ENCODE measurements at regions not wholly inside any gene's neighbourhood (a gene's known extent, or its start where the extent isn't known, plus 50 kb on each side); places are given as distances from the start of the nearest gene placed in this dataset.
A peak's percentile ranks its signal among the peaks of the same experiment; 100 is the strongest.

DNA sequence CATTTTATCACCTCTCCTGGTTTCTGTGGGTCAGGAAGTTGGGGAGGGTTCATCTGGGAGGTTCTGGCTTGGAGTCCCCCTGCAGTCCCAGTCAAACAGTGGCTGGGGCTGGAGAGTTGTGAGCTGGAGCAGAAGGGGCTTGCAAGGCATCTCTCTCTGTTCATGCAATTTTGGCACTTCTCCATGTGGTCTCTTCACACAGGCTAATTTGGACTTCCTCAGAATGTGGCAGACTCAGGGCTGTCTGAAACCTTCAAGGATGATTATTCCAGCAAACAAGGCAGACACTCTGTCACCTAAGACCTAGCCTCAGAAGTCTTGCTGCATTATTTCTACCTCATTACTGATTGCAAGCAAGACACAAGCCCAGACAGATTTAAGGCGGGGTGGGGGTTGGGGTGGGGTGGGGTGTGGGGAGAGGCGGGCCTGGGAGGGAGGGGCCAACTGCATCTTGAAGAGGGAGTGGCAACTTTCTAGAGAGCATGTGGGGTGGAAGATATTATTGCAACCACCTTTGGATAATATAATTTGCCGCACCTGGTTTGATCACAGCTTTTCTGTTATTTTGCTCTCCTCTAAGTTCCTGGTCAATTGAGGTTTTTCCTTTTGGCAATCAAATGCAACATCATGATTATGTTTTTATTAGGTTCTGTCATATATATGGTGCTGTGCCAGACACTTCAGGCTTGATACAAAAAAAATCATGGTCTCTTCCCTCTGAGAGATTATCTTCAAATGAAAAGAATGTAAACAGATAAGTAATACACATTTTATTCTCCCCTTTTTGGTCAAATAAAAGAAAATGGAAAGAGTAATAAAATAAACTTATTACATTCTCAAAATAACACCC, 799.5 kb downstream of the RPA4 start:
- intact Hi-C loops (cut with micrococcal nuclease) = no loop called here

DNA sequence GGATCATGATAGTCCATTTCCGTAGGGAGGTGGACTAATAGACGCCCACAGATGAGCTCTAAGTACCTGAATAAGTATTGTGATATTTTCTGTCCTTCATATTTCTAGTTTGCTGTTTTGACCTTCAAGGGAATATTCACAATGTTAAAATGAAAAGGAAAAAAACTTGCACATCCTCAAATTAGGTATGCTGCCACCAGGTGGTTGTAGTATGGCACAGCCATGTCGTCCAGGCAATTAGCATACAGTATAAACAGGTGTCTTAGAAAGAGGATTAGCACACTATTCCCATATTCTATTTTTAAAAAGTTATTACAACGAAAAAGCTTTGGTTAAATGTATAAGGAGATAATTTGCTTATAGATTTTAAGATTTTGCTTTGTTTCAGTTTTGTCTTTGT, 802.0 kb downstream of the RPA4 start:
- peak in 1 of 2 experiments; percentile 31; a peak in 2 of 4 replicates for TF ChIP-seq RAD21 (CRISPR knock-in tag; conservative IDR thresholded peaks at IDR 0.05 in 1 of 2, IDR thresholded peaks at IDR 0.05 in 1 of 2)
- peak in 2 of 3 experiments; percentile 32 to 38; a peak in 3 of 6 replicates for TF ChIP-seq CTCF (IDR thresholded peaks at IDR 0.05 in 2 of 3, conservative IDR thresholded peaks at IDR 0.05 in 1 of 3; ENCODE audit: insufficient read depth in 2 of 3, low read depth in 1 of 3, low read length in 3 of 3)
- TF ChIP-seq NCOR1 (IDR thresholded peaks at IDR 0.05) = no peak
- Histone ChIP-seq H4K20me1 (replicated peaks; ENCODE audit: control insufficient read depth, insufficient read depth, low read length) (no peaks in the 10 kb centered on the region), H3K9me3 (replicated peaks; ENCODE audit: control insufficient read depth, insufficient read depth, low read depth, low read length) (no peaks in the 10 kb centered on the region), H3K4me1 (replicated peaks in 1 of 2; ENCODE audit: control insufficient read depth in 2 of 2, insufficient read depth in 2 of 2, low read length in 2 of 2) (no peaks in the 10 kb centered on the region), H3K9me1 (ENCODE audit: control insufficient read depth, insufficient read depth, low read length) (no peaks in the 10 kb centered on the region), H3K27ac (ENCODE audit: extremely low read depth, low read depth, low read length) (no peak overlapping the region), H3K36me3 (ENCODE audit: control insufficient read depth, insufficient read depth, low read length) (no peaks in the 10 kb centered on the region), H3K27me3 (ENCODE audit: control insufficient read depth in 2 of 2, insufficient read depth in 2 of 2, low read length in 2 of 2) (no peaks in the 10 kb centered on the region), H3K4me2 (ENCODE audit: insufficient read depth, low read length) (no peak overlapping the region), H3K4me3 (no peak overlapping the region), H2AFZ (ENCODE audit: low read depth, low read length) (no peak overlapping the region), H3K79me2 (ENCODE audit: control insufficient read depth, insufficient read depth, low read length) (no peaks in the 10 kb centered on the region), H3K9ac (ENCODE audit: insufficient read depth in 1 of 2, low read depth in 2 of 2, low read length in 2 of 2) (no peak overlapping the region)
- POLR2A ChIA-PET = no interaction called here
- intact Hi-C loops (cut with micrococcal nuclease) = no loop called here
- CTCF ChIA-PET (ENCODE audit: low intra/inter-chr PET ratio) = interaction anchor here (0.7 kb wide), 1 partner anchor 915 kb away, joined by 3 read pairs; no protein-coding TSS in a partner anchor
- FAIRE-seq (no peak), ATAC-seq (peak; percentile 61; the same call in 2 of the 3 replicates), DNase-seq (ENCODE audit: extremely low read depth in 1 of 4, low spot score in 3 of 4) (peak; percentile 6 to 17 (median 12))
- 2% methylated on average over 4 of the region's 4 CpGs for WGBS (ENCODE audit: insufficient coverage, low coverage, missing lambda C conversion rate)
- in situ Hi-C loops (cut with MboI) = no loop called here
- BruUV-seq (replicated peaks) = no TSS peak

More for the DNA sequence above, 799.5 kb downstream of the RPA4 start:
- Histone ChIP-seq H3K79me2 (ENCODE audit: control insufficient read depth, insufficient read depth, low read length) (no peaks in the 10 kb centered on the region), H3K9me1 (ENCODE audit: control insufficient read depth, insufficient read depth, low read length) (no peaks in the 10 kb centered on the region), H3K36me3 (ENCODE audit: control insufficient read depth, insufficient read depth, low read length) (no peaks in the 10 kb centered on the region), H3K9ac (ENCODE audit: insufficient read depth in 1 of 2, low read depth in 2 of 2, low read length in 2 of 2) (no peak overlapping the region), H2AFZ (ENCODE audit: low read depth, low read length) (no peak overlapping the region), H3K4me1 (replicated peaks in 1 of 2; ENCODE audit: control insufficient read depth in 2 of 2, insufficient read depth in 2 of 2, low read length in 2 of 2) (no peaks in the 10 kb centered on the region), H3K9me3 (replicated peaks; ENCODE audit: control insufficient read depth, insufficient read depth, low read depth, low read length) (no peaks in the 10 kb centered on the region), H3K27me3 (ENCODE audit: control insufficient read depth in 2 of 2, insufficient read depth in 2 of 2, low read length in 2 of 2) (no peaks in the 10 kb centered on the region), H3K4me3 (no peak overlapping the region), H3K4me2 (ENCODE audit: insufficient read depth, low read length) (no peak overlapping the region), H3K27ac (ENCODE audit: extremely low read depth, low read depth, low read length) (no peak overlapping the region), H4K20me1 (replicated peaks; ENCODE audit: control insufficient read depth, insufficient read depth, low read length) (no peaks in the 10 kb centered on the region)
- ChIA-PET POLR2A (no interaction called here), CTCF (ENCODE audit: low intra/inter-chr PET ratio) (no interaction called here)
- in situ Hi-C loops (cut with MboI) = no loop called here
- WGBS (ENCODE audit: insufficient coverage, low coverage, missing lambda C conversion rate) = no CpG with 5 or more reads among the region's 3 CpGs
- TF ChIP-seq ZBTB8A (IDR thresholded peaks at IDR 0.05; ENCODE audit: partially characterized antibody) (no peak), NEUROD1 (IDR thresholded peaks at IDR 0.05; ENCODE audit: borderline replicate concordance, low read depth, low read length, partially characterized antibody) (no peak), FOXK2 (conservative IDR thresholded peaks at IDR 0.05 in 1 of 2, IDR thresholded peaks at IDR 0.05 in 1 of 2; ENCODE audit: low read depth in 2 of 2) (no peak)
- TF ChIP-seq, protein P1, sequence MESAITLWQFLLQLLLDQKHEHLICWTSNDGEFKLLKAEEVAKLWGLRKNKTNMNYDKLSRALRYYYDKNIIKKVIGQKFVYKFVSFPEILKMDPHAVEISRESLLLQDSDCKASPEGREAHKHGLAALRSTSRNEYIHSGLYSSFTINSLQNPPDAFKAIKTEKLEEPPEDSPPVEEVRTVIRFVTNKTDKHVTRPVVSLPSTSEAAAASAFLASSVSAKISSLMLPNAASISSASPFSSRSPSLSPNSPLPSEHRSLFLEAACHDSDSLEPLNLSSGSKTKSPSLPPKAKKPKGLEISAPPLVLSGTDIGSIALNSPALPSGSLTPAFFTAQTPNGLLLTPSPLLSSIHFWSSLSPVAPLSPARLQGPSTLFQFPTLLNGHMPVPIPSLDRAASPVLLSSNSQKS (CRISPR knock-in tag; IDR thresholded peaks at IDR 0.05) = no peak
- DNase-seq (ENCODE audit: extremely low read depth in 1 of 4, low spot score in 3 of 4) (no peak), ATAC-seq (no peak), FAIRE-seq (no peak)
- no TSS peak for BruUV-seq (replicated peaks)
